ENCODE measurements at regions not wholly inside any gene's neighbourhood (a gene's known extent, or its start where the extent isn't known, plus 50 kb on each side); places are given as distances from the start of the nearest gene placed in this dataset.

DNA sequence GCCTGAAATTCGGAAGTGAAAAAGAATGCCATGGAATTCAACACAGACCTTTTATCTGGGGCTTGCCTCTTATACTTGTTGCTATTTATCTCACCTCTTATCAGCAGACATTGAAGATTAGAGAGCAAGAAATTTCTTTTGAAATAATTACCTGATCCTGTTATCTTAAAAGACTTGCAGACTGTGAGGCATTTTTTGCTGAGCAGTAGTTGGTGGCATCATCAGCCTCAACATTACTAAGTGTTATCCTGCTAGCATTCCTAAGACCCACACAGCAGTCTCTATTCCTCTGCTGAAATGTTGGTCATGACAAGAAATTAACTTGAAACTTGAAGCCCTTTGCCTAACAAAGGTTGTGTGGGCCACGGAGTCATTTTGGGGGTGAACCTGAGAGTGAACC lies 186.5 kb downstream of the TRIB2 start:
- H2BK120ac ChIP-seq (replicated peaks; ENCODE audit: low read depth, low read length): no peak overlapping the region
- no peak overlapping the region for H3K56ac ChIP-seq (replicated peaks; ENCODE audit: insufficient read length, low read depth, low read length)
- no peaks in the 10 kb centered on the region for H3K27me3 ChIP-seq (replicated peaks in 1 of 4; ENCODE audit: control insufficient read depth in 3 of 4, extremely low read depth in 1 of 4, insufficient read depth in 3 of 4, low read length in 3 of 4)
- CTCF ChIA-PET (ENCODE audit: partially characterized antibody): interaction anchor here (0.8 kb wide), 1 partner anchor 159 kb away, joined by 3 read pairs; no protein-coding TSS in a partner anchor
- H4K5ac ChIP-seq (ENCODE audit: insufficient read length, low read depth, low read length): no peak overlapping the region
- H3K23ac ChIP-seq (ENCODE audit: insufficient read length): no peak overlapping the region
- no peak overlapping the region for H3K27ac ChIP-seq (ENCODE audit: low read depth, low read length)
- H4K91ac ChIP-seq (replicated peaks; ENCODE audit: insufficient read length, low read length): no peak overlapping the region
- H3K79me2 ChIP-seq (ENCODE audit: control insufficient read depth in 1 of 2, insufficient read depth in 2 of 2, low read length in 2 of 2): no peaks in the 10 kb centered on the region
- no peak overlapping the region for H2AFZ ChIP-seq (ENCODE audit: low read length)
- no peak overlapping the region for H3K4me2 ChIP-seq (ENCODE audit: insufficient read depth in 1 of 2, low read depth in 2 of 2, low read length in 2 of 2)
- H3K14ac ChIP-seq (ENCODE audit: insufficient read length): no peak overlapping the region
- no peak overlapping the region for H3K4ac ChIP-seq (replicated peaks; ENCODE audit: insufficient read length, low read depth, low read length)
- no peaks in the 10 kb centered on the region for H3K79me1 ChIP-seq (ENCODE audit: low read depth, low read length)
- FAIRE-seq (no peak), DNase-seq (ENCODE audit: low read depth in 1 of 2, low spot score in 2 of 2) (no peak)
- H2AK5ac ChIP-seq (ENCODE audit: low read depth, low read length): no peak overlapping the region
- H3K9me3 ChIP-seq (ENCODE audit: insufficient read depth in 2 of 2, low read depth in 1 of 2, low read length in 1 of 2): no peaks in the 10 kb centered on the region
- H2BK20ac ChIP-seq (ENCODE audit: low read length): no peak overlapping the region
- H3K36me3 ChIP-seq (ENCODE audit: control insufficient read depth in 2 of 4, insufficient read depth in 4 of 4, low read length in 3 of 4): no peaks in the 10 kb centered on the region
- H3K23me2 ChIP-seq (ENCODE audit: low read depth, low read length): no peaks in the 10 kb centered on the region
- no peak overlapping the region for H3K18ac ChIP-seq (ENCODE audit: extremely low read depth, low read length)
- H4K20me1 ChIP-seq (replicated peaks in 1 of 2; ENCODE audit: control insufficient read depth in 1 of 2, insufficient read depth in 2 of 2, low read length in 2 of 2): no peaks in the 10 kb centered on the region
- no peak overlapping the region for H2BK12ac ChIP-seq (ENCODE audit: low read depth, low read length)
- no peak overlapping the region for H2BK15ac ChIP-seq (ENCODE audit: low read length)
- no peak overlapping the region for H3K4me3 ChIP-seq (ENCODE audit: extremely low read depth in 1 of 4, insufficient read depth in 2 of 4, low read depth in 3 of 4, low read length in 4 of 4)
- H3K9ac ChIP-seq (replicated peaks in 1 of 4; ENCODE audit: extremely low read depth in 1 of 4, low read depth in 3 of 4, low read length in 3 of 4): no peak overlapping the region
- WGBS, 2 experiments (ENCODE audit: extremely low coverage in 1 of 2, insufficient coverage in 1 of 2, insufficient read length in 1 of 2, insufficient replicate concordance in 2 of 2, low coverage in 1 of 2, low lambda C conversion rate in 2 of 2, missing lambda C conversion rate in 1 of 2): 93% methylated on average over 2 of the region's 2 CpGs; no CpG with 5 or more reads in 1 of the 2 experiments
- no peaks in the 10 kb centered on the region for H3K4me1 ChIP-seq (replicated peaks in 1 of 4; ENCODE audit: control insufficient read depth in 3 of 4, insufficient read depth in 4 of 4, low read length in 3 of 4)
- no peak overlapping the region for H2BK5ac ChIP-seq (ENCODE audit: low read depth, low read length)
- no peak for TF ChIP-seq SIRT6 (IDR thresholded peaks at IDR 0.05; ENCODE audit: low read length)
- TF ChIP-seq JUN (IDR thresholded peaks at IDR 0.05; ENCODE audit: low read depth, low read length): no peak
- TF ChIP-seq KDM1A (IDR thresholded peaks at IDR 0.05; ENCODE audit: borderline replicate concordance, low read length): no peak
- TF ChIP-seq CBX5 (IDR thresholded peaks at IDR 0.05; ENCODE audit: low read depth, low read length): no peak
- TF ChIP-seq JUND (IDR thresholded peaks at IDR 0.05; ENCODE audit: low read length): no peak
- TF ChIP-seq, protein P1, sequence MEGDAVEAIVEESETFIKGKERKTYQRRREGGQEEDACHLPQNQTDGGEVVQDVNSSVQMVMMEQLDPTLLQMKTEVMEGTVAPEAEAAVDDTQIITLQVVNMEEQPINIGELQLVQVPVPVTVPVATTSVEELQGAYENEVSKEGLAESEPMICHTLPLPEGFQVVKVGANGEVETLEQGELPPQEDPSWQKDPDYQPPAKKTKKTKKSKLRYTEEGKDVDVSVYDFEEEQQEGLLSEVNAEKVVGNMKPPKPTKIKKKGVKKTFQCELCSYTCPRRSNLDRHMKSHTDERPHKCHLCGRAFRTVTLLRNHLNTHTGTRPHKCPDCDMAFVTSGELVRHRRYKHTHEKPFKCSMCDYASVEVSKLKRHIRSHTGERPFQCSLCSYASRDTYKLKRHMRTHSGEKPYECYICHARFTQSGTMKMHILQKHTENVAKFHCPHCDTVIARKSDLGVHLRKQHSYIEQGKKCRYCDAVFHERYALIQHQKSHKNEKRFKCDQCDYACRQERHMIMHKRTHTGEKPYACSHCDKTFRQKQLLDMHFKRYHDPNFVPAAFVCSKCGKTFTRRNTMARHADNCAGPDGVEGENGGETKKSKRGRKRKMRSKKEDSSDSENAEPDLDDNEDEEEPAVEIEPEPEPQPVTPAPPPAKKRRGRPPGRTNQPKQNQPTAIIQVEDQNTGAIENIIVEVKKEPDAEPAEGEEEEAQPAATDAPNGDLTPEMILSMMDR (IDR thresholded peaks at IDR 0.05; ENCODE audit: control extremely low read depth in 1 of 3, insufficient read depth in 1 of 3, low read depth in 1 of 3, low read length in 3 of 3): no peak
- TF ChIP-seq SIX5 (IDR thresholded peaks at IDR 0.05; ENCODE audit: low read depth, low read length): no peak
- TF ChIP-seq RFX5 (IDR thresholded peaks at IDR 0.05; ENCODE audit: borderline replicate concordance, low read depth, low read length): no peak
- no peak for TF ChIP-seq PHF8 (conservative IDR thresholded peaks at IDR 0.05; ENCODE audit: low read depth, low read length)
- POLR2A ChIA-PET (ENCODE audit: partially characterized antibody): no interaction called here
- H4K8ac ChIP-seq (ENCODE audit: extremely low read depth, insufficient read depth, low read length): no peak overlapping the region

All from H1 (cell line).